GM20431 (cell line): ENCODE measurements at regions not wholly inside any gene's neighbourhood (a gene's known extent, or its start where the extent isn't known, plus 50 kb on each side); places are given as distances from the start of the nearest gene placed in this dataset.
"Not testable (repeated sequence)": the region's sequence is repeated elsewhere in the genome, so short reads cannot be mapped to it uniquely, and the experiment has no call there.

Experiments used
- in situ Hi-C: fragments of 300-500 bp; cut with MseI, MboI; formaldehyde crosslinking; loops from one replicate; pipeline ENCODE4 v1.15.0; 2020; ENCODE audit warnings: low sequenced_read_pairs; ENCODE audit not compliant: unreplicated experiment

GRCh38 chr16:88237761-88238415, 144.9 kb upstream of the ZNF469 start:
- in situ Hi-C loops = not testable (repeated sequence)

- in situ Hi-C loops = not testable (repeated sequence)
Observed at GRCh38 chr16:88238732-88239274, 144.0 kb upstream of the ZNF469 start.

GRCh38 chr16:88240118-88240517, 142.6 kb upstream of the ZNF469 start:
- in situ Hi-C loops = not testable (repeated sequence)

- in situ Hi-C loops = not testable (repeated sequence)
Observed at GRCh38 chr16:88240776-88241175, 142.0 kb upstream of the ZNF469 start.

- in situ Hi-C loops = not testable (repeated sequence)
Observed at GRCh38 chr16:88241404-88242311, 141.1 kb upstream of the ZNF469 start.

- in situ Hi-C loops = not testable (repeated sequence)
Observed at GRCh38 chr16:88242312-88243295, 140.2 kb upstream of the ZNF469 start.

GRCh38 chr16:88243921-88244320, 138.8 kb upstream of the ZNF469 start:
- in situ Hi-C loops = not testable (repeated sequence)

GRCh38 chr16:88245241-88246081, 137.3 kb upstream of the ZNF469 start:
- in situ Hi-C loops = not testable (repeated sequence)

GRCh38 chr16:88246955-88247582, 135.7 kb upstream of the ZNF469 start:
- in situ Hi-C loops = not testable (repeated sequence)

GRCh38 chr16:88247583-88247966, 135.2 kb upstream of the ZNF469 start:
- in situ Hi-C loops = not testable (repeated sequence)

GRCh38 chr16:88248761-88249160, 134.0 kb upstream of the ZNF469 start:
- in situ Hi-C loops = not testable (repeated sequence)

- in situ Hi-C loops = not testable (repeated sequence)
Observed at GRCh38 chr16:88250381-88250780, 132.4 kb upstream of the ZNF469 start.

GRCh38 chr16:88252057-88252794, 130.5 kb upstream of the ZNF469 start:
- in situ Hi-C loops = not testable (repeated sequence)

GRCh38 chr16:88258141-88258540, 124.6 kb upstream of the ZNF469 start:
- in situ Hi-C loops = not testable (repeated sequence)

GRCh38 chr16:88258764-88259525, 123.8 kb upstream of the ZNF469 start:
- in situ Hi-C loops = not testable (repeated sequence)

GRCh38 chr16:88259538-88259937, 123.2 kb upstream of the ZNF469 start:
- in situ Hi-C loops = not testable (repeated sequence)

GRCh38 chr16:88260146-88260545, 122.6 kb upstream of the ZNF469 start:
- in situ Hi-C loops = not testable (repeated sequence)
